Peyer's patch (tissue), 4 donors: ENCODE measurements at regions not wholly inside any gene's neighbourhood (a gene's known extent, or its start where the extent isn't known, plus 50 kb on each side); places are given as distances from the start of the nearest gene placed in this dataset.

ENCODE experiments used
- CTCF ChIP-seq, 6 experiments: fragments of 450-650 bp in 4 of 6; fragments of 200-600 bp in 2 of 6; sonication (generic) in 1 of 6; IDR thresholded peaks; one replicate each; pipeline ENCODE4 v1.5.1; 2017 to 2019; ENCODE audit warnings: antibody characterized with exemption in 6 of 6, mild to moderate bottlenecking in 3 of 6, moderate library complexity in 1 of 6
- POLR2A ChIP-seq, 2 donors: fragments of 450-650 bp; IDR thresholded peaks; one replicate each; pipeline ENCODE4 v1.5.1; 2017; ENCODE audit warnings: antibody characterized with exemption in 2 of 2, mild to moderate bottlenecking in 2 of 2, moderate library complexity in 2 of 2

GRCh38 chr20:61149636-61150035 is 102.4 kb upstream of the CDH4 start:
- TF ChIP-seq POLR2A (IDR thresholded peaks at IDR 0.05), result no peak
- TF ChIP-seq CTCF (IDR thresholded peaks at IDR 0.05), result no peak
